Memory B cell (primary cell): ENCODE measurements at regions not wholly inside any gene's neighbourhood (a gene's known extent, or its start where the extent isn't known, plus 50 kb on each side); places are given as distances from the start of the nearest gene placed in this dataset.

Experiments used
- ATAC-seq: fragments of 150-1000 bp; cut with Tn5 transposase; 2 replicates; pipeline ENCODE4 v1.10.0; 2021; ENCODE audit warnings: low read depth, mild to moderate bottlenecking, moderate library complexity
- DNase-seq, 2 donors: peaks; one replicate each; pipeline ENCODE4 v3.0.0; 2022; ENCODE audit warnings: low spot score in 2 of 2
- H3K27ac Mint-ChIP-seq: one replicate; pipeline ENCODE4 v1.8.0; 2022; ENCODE audit warnings: mild to moderate bottlenecking, moderate library complexity, mixed read lengths
- H3K27me3 Mint-ChIP-seq: one replicate; pipeline ENCODE4 v1.8.0; 2022; ENCODE audit warnings: mixed read lengths
- H3K36me3 Mint-ChIP-seq: one replicate; pipeline ENCODE4 v1.8.0; 2022; ENCODE audit warnings: mild to moderate bottlenecking, mixed read lengths
- H3K4me1 Mint-ChIP-seq: one replicate; pipeline ENCODE4 v1.8.0; 2022; ENCODE audit warnings: mixed read lengths
- H3K4me3 Mint-ChIP-seq: one replicate; pipeline ENCODE4 v1.8.0; 2022; ENCODE audit warnings: mild to moderate bottlenecking, moderate library complexity, mixed read lengths
- H3K9me3 Mint-ChIP-seq: one replicate; pipeline ENCODE4 v1.8.0; 2022; ENCODE audit warnings: mixed read lengths

- H3K36me3 Mint-ChIP-seq: no peaks in the 10 kb centered on the region
- ATAC-seq (no peak), DNase-seq (no peak)
- H3K4me3 Mint-ChIP-seq: no peak overlapping the region
- H3K4me1 Mint-ChIP-seq: no peaks in the 10 kb centered on the region
- no peaks in the 10 kb centered on the region for H3K27me3 Mint-ChIP-seq
- H3K27ac Mint-ChIP-seq: no peak overlapping the region
- peaks cover 2% of the 10 kb centered on the region for H3K9me3 Mint-ChIP-seq
These were observed 189.1 kb upstream of the CDH12 start for GRCh38 chr5:23042226-23042625.

DNA sequence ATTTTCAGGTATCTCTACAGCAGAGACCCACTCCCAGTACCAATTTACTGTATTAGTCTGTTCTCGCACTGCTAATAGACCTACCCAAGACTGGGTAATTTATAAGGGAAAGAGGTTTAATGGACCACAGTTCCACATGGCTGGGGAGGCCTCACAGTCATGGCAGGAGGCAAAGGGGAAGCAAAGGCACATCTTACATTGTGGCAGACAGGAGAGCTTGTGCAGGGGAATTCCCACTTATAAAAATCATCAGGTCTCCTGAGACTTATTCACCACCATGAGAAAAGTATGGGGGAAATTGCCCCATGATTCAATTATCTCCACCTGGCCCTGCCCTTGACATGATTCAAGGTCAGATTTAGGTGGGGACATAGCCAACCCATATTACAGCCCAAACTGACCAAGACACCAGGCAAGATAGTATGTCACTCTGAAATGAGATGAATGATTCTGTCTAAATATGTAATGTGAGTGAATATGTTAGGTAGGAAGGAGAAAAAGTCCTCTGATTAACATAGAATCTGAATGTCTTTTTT is 182.5 kb upstream of the CDH12 start:
- peaks cover 4% of the 10 kb centered on the region for H3K9me3 Mint-ChIP-seq
- H3K4me3 Mint-ChIP-seq: no peak overlapping the region
- H3K27me3 Mint-ChIP-seq: no peaks in the 10 kb centered on the region
- DNase-seq (no peak), ATAC-seq (peak; percentile 80)
- H3K36me3 Mint-ChIP-seq: no peaks in the 10 kb centered on the region
- peaks cover 3% of the 10 kb centered on the region for H3K4me1 Mint-ChIP-seq
- no peak overlapping the region for H3K27ac Mint-ChIP-seq

DNA sequence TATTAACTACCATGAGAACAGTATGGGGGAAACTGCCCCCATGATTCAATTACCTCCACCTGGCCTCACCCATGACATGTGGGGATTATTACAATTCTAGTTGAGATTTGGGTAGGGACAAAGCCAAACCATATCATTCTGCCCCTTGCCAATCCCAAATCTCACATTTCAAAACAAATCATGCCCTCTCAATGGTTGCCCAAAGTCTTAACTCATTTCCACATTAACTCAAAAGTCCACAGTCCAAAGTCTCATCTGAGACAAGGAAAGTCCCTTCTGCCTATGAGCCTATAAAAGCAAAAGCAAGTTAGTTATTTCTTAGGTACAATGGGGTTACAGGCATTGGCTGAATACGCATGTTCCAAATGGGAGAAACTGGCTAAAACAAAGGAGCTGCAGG is 180.7 kb upstream of the CDH12 start:
- H3K27ac Mint-ChIP-seq: no peak overlapping the region
- no peak for DNase-seq
- no peak for ATAC-seq
- no peaks in the 10 kb centered on the region for H3K27me3 Mint-ChIP-seq
- H3K36me3 Mint-ChIP-seq: no peaks in the 10 kb centered on the region
- peaks cover 4% of the 10 kb centered on the region for H3K9me3 Mint-ChIP-seq
- peaks cover 3% of the 10 kb centered on the region for H3K4me1 Mint-ChIP-seq
- H3K4me3 Mint-ChIP-seq: no peak overlapping the region

- no peak overlapping the region for H3K27ac Mint-ChIP-seq
- H3K9me3 Mint-ChIP-seq: peaks cover 1% of the 10 kb centered on the region
- H3K36me3 Mint-ChIP-seq: no peaks in the 10 kb centered on the region
- H3K4me1 Mint-ChIP-seq: no peaks in the 10 kb centered on the region
- ATAC-seq (no peak), DNase-seq (no peak)
- no peaks in the 10 kb centered on the region for H3K27me3 Mint-ChIP-seq
- H3K4me3 Mint-ChIP-seq: no peak overlapping the region
These were observed 176.1 kb upstream of the CDH12 start for GRCh38 chr5:23029290-23029689.

- no peaks in the 10 kb centered on the region for H3K36me3 Mint-ChIP-seq
- no peak for ATAC-seq
- no peaks in the 10 kb centered on the region for H3K27me3 Mint-ChIP-seq
These were observed 175.4 kb upstream of the CDH12 start for GRCh38 chr5:23028445-23029021.

GRCh38 chr5:23027830-23028229 is 174.7 kb upstream of the CDH12 start:
- Mint-ChIP-seq H3K36me3 (no peaks in the 10 kb centered on the region), H3K9me3 (peaks cover 1% of the 10 kb centered on the region), H3K4me3 (no peak overlapping the region), H3K27me3 (no peaks in the 10 kb centered on the region), H3K4me1 (no peaks in the 10 kb centered on the region), H3K27ac (no peak overlapping the region)
- DNase-seq (no peak), ATAC-seq (no peak)

More at GRCh38 chr5:23028445-23029021, 175.4 kb upstream of the CDH12 start:
- no peak for DNase-seq
- no peak overlapping the region for H3K4me3 Mint-ChIP-seq
- H3K9me3 Mint-ChIP-seq: peaks cover 1% of the 10 kb centered on the region
- H3K4me1 Mint-ChIP-seq: no peaks in the 10 kb centered on the region
- no peak overlapping the region for H3K27ac Mint-ChIP-seq

DNA sequence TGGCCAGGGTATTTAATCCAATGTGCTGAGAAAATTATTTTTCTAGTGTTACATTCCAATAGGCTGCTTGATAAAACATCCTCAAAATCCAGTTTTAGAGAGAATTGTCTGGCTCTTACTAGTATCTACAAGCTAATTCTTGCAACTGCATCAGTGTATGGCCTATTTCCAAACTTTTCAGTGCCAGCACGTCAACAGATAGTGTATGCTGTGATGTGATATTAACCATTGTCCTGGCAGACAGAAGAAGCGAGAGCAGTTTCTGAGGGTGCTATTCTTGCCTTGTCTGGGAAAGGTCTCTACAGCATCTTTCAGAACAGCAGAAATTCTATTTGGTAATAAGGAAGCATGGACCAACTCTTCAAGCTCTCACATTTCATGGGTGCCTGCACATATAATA is 174.2 kb upstream of the CDH12 start:
- no peaks in the 10 kb centered on the region for H3K27me3 Mint-ChIP-seq
- H3K36me3 Mint-ChIP-seq: no peaks in the 10 kb centered on the region
- peaks cover 1% of the 10 kb centered on the region for H3K9me3 Mint-ChIP-seq
- no peaks in the 10 kb centered on the region for H3K4me1 Mint-ChIP-seq
- DNase-seq (no peak), ATAC-seq (no peak)
- no peak overlapping the region for H3K4me3 Mint-ChIP-seq
- H3K27ac Mint-ChIP-seq: no peak overlapping the region

DNA sequence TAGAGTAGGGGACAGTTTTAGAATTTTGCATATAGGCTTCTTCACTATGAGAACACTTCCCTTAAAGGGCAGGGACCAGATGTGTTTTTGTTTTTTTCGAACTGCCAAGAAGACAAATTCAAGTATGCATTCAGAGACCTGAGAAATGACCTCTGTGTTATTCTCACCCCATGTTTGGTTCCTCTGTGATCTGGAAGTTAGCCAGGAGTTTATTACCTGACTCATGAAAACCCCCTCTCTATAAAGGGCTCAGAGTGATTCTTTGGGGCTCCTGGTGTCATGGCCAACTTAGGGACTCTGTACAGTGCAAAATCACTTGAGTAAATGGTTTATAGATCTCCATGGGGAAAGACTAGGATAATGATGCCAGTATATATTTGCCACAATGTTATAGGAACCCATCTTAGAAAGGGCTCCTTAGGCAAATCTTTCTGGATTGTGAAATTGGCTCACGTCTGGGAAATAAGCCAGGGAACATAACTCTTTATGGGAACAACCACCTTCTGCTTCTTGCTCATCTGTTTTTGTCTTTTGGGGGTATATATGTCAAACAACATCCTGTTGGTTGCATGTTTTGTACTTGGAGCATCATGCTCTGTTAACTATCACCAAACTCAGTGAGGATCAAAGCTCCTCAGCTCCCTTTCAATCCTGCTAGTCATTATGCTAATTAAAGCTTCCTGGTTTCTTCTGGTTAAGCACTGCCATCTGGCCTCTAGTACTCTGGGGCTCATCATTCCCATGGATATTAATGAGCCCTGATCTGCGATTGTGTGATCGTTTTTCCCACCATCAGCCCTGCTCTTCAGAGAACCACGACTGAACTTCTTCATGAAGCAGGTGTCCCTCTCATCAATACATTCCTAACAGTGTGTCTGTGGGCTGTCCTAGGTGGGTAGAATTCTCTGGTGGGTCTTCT is 173.4 kb upstream of the CDH12 start:
- ATAC-seq (no peak), DNase-seq (no peak)
- H3K4me3 Mint-ChIP-seq: no peak overlapping the region
- no peaks in the 10 kb centered on the region for H3K9me3 Mint-ChIP-seq
- no peaks in the 10 kb centered on the region for H3K36me3 Mint-ChIP-seq
- H3K27me3 Mint-ChIP-seq: no peaks in the 10 kb centered on the region
- H3K4me1 Mint-ChIP-seq: no peaks in the 10 kb centered on the region
- H3K27ac Mint-ChIP-seq: no peak overlapping the region

DNA sequence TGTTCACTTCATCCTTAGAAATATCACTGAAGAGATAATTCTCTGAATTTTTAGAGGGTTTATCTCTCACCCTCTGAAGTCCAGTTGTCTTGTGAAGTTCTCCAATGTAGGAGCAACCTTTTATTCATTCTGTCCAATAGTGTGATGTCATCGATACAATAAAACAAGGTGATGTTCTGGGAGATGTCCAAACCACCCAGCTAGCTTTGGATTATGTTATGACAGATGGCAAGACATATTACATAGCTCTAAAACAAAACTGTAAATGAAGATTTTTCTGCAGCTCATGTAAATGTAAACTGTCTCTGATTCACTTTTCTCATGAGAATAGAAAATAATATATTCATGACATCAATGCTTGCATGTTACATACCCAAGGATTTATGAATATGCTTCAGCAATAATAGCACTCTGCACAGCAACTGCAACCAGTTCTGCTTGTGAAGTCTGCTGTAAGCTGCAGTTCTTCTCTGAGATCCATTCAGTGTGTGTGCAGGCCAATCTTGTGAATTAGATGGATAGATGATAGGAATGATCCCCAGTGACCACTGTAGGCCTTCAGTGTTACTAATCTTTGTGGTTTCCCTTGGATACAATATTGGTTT is 172.6 kb upstream of the CDH12 start:
- H3K27me3 Mint-ChIP-seq: no peaks in the 10 kb centered on the region
- no peaks in the 10 kb centered on the region for H3K4me1 Mint-ChIP-seq
- no peak overlapping the region for H3K27ac Mint-ChIP-seq
- H3K4me3 Mint-ChIP-seq: no peak overlapping the region
- DNase-seq: no peak
- H3K9me3 Mint-ChIP-seq: peaks cover 2% of the 10 kb centered on the region
- ATAC-seq: no peak
- H3K36me3 Mint-ChIP-seq: no peaks in the 10 kb centered on the region

DNA sequence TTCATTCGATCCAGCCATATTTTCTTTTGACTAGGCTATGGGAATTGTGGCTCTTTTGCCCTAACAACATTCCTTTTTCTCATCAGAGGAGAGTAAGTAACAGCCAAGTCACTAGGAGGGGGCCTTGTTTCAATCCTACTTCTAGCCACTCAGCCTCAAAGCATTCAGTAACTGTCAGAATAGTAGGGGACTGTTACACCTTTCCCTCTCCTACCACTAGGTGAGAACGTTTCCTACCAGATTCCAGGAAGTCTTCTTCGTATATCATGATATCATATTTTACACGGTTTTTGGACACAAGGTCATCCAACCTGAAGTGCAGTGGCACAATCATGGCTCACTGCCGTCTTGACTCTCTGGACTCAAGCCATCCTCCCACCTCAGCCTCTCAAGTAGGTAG is 171.3 kb upstream of the CDH12 start:
- ATAC-seq: no peak
- H3K9me3 Mint-ChIP-seq: peaks cover 3% of the 10 kb centered on the region
- no peak for DNase-seq
- no peak overlapping the region for H3K27ac Mint-ChIP-seq
- no peak overlapping the region for H3K4me3 Mint-ChIP-seq
- no peaks in the 10 kb centered on the region for H3K4me1 Mint-ChIP-seq
- no peaks in the 10 kb centered on the region for H3K36me3 Mint-ChIP-seq
- H3K27me3 Mint-ChIP-seq: no peaks in the 10 kb centered on the region

DNA sequence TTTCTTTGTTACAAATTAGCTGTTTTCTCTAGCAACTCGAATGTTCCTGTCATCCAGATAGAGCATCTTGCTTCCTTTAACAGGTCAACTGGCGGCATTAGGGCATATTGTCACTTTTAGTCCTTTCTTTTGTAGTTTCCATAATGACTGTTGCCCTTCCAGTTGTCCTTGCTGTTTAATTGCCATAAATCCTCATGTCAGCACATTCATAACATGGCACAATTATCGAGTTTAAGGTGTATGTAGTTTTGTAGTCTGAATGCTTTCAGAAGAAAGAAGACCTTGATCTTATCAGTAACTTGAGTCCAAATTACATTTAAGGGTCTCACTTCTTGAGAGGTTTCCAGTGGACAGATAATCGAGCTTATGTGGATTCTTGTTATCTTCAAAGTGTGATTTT is 161.7 kb upstream of the CDH12 start:
- ATAC-seq: no peak
- no peaks in the 10 kb centered on the region for H3K36me3 Mint-ChIP-seq
- H3K4me1 Mint-ChIP-seq: peaks cover 3% of the 10 kb centered on the region
- no peaks in the 10 kb centered on the region for H3K27me3 Mint-ChIP-seq
- no peak overlapping the region for H3K4me3 Mint-ChIP-seq
- H3K27ac Mint-ChIP-seq: no peak overlapping the region
- peaks cover 2% of the 10 kb centered on the region for H3K9me3 Mint-ChIP-seq
- no peak for DNase-seq

DNA sequence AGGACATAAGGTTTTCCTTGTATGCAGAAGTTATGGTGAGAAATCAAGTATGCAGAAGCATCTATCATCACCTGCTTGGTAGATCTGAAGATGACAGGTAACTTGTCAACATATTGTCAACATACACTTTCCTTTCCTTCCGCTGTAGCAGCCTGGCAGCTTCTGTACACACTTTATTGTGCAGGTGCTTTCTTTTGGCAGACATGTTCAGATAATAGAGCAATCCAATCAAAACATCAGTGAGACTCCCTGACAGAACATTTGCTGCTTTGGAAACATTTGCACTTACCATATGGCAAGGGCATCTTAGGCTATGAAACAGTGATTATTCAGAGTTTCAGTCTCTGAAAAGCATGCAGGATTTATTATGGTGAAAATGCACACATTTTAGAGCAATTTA is 161.1 kb upstream of the CDH12 start:
- H3K4me3 Mint-ChIP-seq: no peak overlapping the region
- no peaks in the 10 kb centered on the region for H3K27me3 Mint-ChIP-seq
- no peaks in the 10 kb centered on the region for H3K36me3 Mint-ChIP-seq
- ATAC-seq (no peak), DNase-seq (no peak)
- no peak overlapping the region for H3K27ac Mint-ChIP-seq
- H3K9me3 Mint-ChIP-seq: peaks cover 2% of the 10 kb centered on the region
- H3K4me1 Mint-ChIP-seq: peaks cover 3% of the 10 kb centered on the region

- Mint-ChIP-seq H3K36me3 (no peaks in the 10 kb centered on the region), H3K4me3 (peak overlapping the region; percentile 85), H3K9me3 (peaks cover 2% of the 10 kb centered on the region), H3K27ac (no peak overlapping the region), H3K27me3 (no peaks in the 10 kb centered on the region), H3K4me1 (peaks cover 3% of the 10 kb centered on the region)
- DNase-seq (no peak), ATAC-seq (no peak)
These were observed 160.4 kb upstream of the CDH12 start for GRCh38 chr5:23013395-23013998.

DNA sequence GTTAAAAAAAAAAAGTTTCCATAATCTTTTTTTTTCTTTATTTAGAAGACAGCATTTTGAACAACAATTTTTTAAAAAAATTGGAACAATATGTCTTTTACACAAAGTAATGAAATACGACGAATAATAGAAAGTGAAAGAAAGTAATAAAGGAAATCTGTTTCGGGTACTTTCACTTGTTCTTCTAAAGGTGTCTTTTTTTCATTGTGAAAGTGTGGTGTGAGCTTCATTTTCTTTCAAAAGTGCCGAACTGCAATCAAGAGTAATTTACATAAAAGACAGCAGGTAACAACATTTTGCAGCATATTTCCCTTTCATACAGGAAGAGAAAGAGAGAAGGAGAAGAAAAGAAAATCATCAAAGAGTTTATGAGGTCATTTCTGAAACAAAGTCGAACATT is 159.7 kb upstream of the CDH12 start:
- no peak for DNase-seq
- Mint-ChIP-seq H3K36me3 (no peaks in the 10 kb centered on the region), H3K4me1 (peaks cover 3% of the 10 kb centered on the region), H3K9me3 (peaks cover 2% of the 10 kb centered on the region), H3K27me3 (no peaks in the 10 kb centered on the region), H3K27ac (peak overlapping the region; percentile 68), H3K4me3 (peak overlapping the region; percentile 85)
- peak; percentile 58 for ATAC-seq
